CD4-positive, CD25-positive, alpha-beta regulatory T cell (primary cell): ENCODE measurements at regions not wholly inside any gene's neighbourhood (a gene's known extent, or its start where the extent isn't known, plus 50 kb on each side); places are given as distances from the start of the nearest gene placed in this dataset.

Experiments used
- ATAC-seq, 2 donors: fragments of 150-1000 bp; cut with Tn5 transposase; one replicate each; pipeline ENCODE4 v1.10.0; 2021; ENCODE audit warnings: low read depth in 2 of 2, moderate number of reproducible peaks in 2 of 2, moderate library complexity in 1 of 2
- DNase-seq, 3 donors: peaks; one replicate each; pipeline versions ENCODE4 v3.0.0 to v3.0.0-alpha.2; 2012 to 2022; ENCODE audit warnings: mixed read lengths in 1 of 3
- H3K27ac ChIP-seq: one replicate; pipeline ENCODE4 v1.7.0; 2013; ENCODE audit warnings: mild to moderate bottlenecking, low read length; ENCODE audit not compliant: insufficient read depth, poor library complexity, severe bottlenecking
- H3K27me3 ChIP-seq: one replicate; pipeline ENCODE4 v1.7.0; 2013; ENCODE audit warnings: low read length; ENCODE audit not compliant: control insufficient read depth, insufficient read depth
- H3K36me3 ChIP-seq: one replicate; pipeline ENCODE4 v1.7.0; 2013; ENCODE audit warnings: mild to moderate bottlenecking, low read length, moderate library complexity; ENCODE audit not compliant: control insufficient read depth, insufficient read depth
- H3K4me1 ChIP-seq: 2 replicates; pipeline ENCODE4 v1.7.0; 2013; ENCODE audit warnings: mild to moderate bottlenecking, low read length; ENCODE audit not compliant: insufficient read depth, control insufficient read depth, poor library complexity, severe bottlenecking
- H3K4me3 ChIP-seq: one replicate; pipeline ENCODE4 v1.7.0; 2013; ENCODE audit warnings: low read depth, mild to moderate bottlenecking, low read length, moderate library complexity
- H3K9me3 ChIP-seq, 2 experiments: 1 replicate in 1 of 2; 2 replicates in 1 of 2; pipeline ENCODE4 v1.7.0; 2013; ENCODE audit warnings: low read length in 2 of 2, mild to moderate bottlenecking in 1 of 2, moderate library complexity in 1 of 2; ENCODE audit not compliant: control insufficient read depth in 2 of 2
- H3K27ac Mint-ChIP-seq, 3 donors: one replicate each; pipeline ENCODE4 v1.8.0; 2020 to 2022; ENCODE audit warnings: mild to moderate bottlenecking in 3 of 3, mixed read lengths in 3 of 3, moderate library complexity in 2 of 3
- H3K27me3 Mint-ChIP-seq: one replicate; pipeline ENCODE4 v1.8.0; 2022; ENCODE audit warnings: mild to moderate bottlenecking, mixed read lengths
- H3K36me3 Mint-ChIP-seq: one replicate; pipeline ENCODE4 v1.8.0; 2020; ENCODE audit warnings: mixed read lengths
- H3K4me1 Mint-ChIP-seq, 4 donors: one replicate each; pipeline ENCODE4 v1.8.0; 2020 to 2022; ENCODE audit warnings: mixed read lengths in 4 of 4, mild to moderate bottlenecking in 1 of 4
- H3K4me3 Mint-ChIP-seq, 4 donors: one replicate each; pipeline ENCODE4 v1.8.0; 2020 to 2022; ENCODE audit warnings: mild to moderate bottlenecking in 4 of 4, mixed read lengths in 4 of 4, moderate library complexity in 3 of 4
- H3K9me3 Mint-ChIP-seq, 7 donors: one replicate each; pipeline ENCODE4 v1.8.0; 2020 to 2022; ENCODE audit warnings: mixed read lengths in 7 of 7, mild to moderate bottlenecking in 3 of 7, moderate library complexity in 2 of 7

DNA sequence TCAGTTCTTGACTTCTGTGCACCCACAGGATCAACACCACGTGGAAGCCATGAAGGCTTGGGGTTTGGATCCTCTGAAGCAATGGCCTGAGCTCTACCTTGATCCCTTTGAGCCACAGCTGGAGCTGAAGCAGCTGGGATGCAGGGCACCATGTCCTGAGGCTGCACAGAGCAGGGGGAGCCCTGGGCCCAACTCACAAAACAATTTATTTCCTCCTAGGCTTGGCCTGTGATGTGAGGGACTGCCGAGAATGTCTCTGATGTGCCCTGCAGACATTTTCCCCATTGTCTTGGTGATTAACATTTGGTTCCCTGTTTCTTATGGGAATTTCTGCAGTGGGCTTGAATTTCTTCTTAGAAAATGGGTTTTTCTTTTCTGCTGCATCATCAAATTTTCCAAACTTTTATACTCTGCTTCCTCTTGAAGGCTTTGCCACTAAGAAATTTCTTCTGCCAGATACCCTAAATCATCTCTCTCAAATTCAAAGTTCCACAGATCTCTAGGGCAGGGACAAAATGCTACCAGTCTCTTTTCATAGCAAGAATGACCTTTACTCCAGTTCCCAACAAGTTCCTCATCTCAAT, 288.2 kb downstream of the CCDC59 start:
- ATAC-seq (no peak), DNase-seq (no peak)
- Histone ChIP-seq H3K36me3 (no peaks in the 10 kb centered on the region), H3K4me1 (no peaks in the 10 kb centered on the region), H3K27me3 (no peaks in the 10 kb centered on the region), H3K4me3 (no peak overlapping the region), H3K27ac (no peak overlapping the region), H3K9me3 (no peaks in the 10 kb centered on the region)
- no peaks in the 10 kb centered on the region for H3K27me3 Mint-ChIP-seq
- peaks cover 2 to 36% (median 7%) of the 10 kb centered on the region in 7 donors for H3K9me3 Mint-ChIP-seq
- H3K36me3 Mint-ChIP-seq: no peaks in the 10 kb centered on the region
- H3K4me1 Mint-ChIP-seq: no peaks in the 10 kb centered on the region
- peak overlapping the region in 1 of 3 donors; percentile 62 for H3K27ac Mint-ChIP-seq
- no peak overlapping the region for H3K4me3 Mint-ChIP-seq

DNA sequence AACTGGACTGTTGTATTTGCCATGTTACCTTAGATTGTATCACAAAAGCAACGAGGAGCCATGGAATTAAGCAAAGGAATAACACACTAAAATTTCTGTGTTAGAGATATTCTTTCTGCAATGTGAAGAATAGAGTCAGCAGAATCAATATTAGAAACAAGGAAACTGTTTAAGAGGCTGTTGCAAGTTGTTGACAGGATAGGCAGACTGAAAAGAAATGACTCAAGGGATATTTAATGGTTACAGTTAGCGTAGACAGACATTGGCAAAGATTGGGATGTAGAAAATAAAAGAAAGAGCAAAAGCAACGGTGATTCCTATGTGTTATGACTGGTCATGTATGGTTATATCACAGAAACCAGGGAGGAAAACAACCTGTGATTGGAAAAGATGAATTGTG, 299.0 kb upstream of the PPFIA2 start:
- no peaks in the 10 kb centered on the region for H3K36me3 ChIP-seq
- DNase-seq: no peak
- Mint-ChIP-seq H3K9me3 (peaks cover 0 to 17% (median 3%) of the 10 kb centered on the region in 7 donors), H3K27me3 (no peaks in the 10 kb centered on the region), H3K4me3 (no peak overlapping the region), H3K36me3 (no peaks in the 10 kb centered on the region), H3K27ac (no peak overlapping the region), H3K4me1 (no peaks in the 10 kb centered on the region)
- H3K27ac ChIP-seq: no peak overlapping the region
- ATAC-seq: no peak
- no peaks in the 10 kb centered on the region for H3K4me1 ChIP-seq
- H3K9me3 ChIP-seq: peaks cover 2 to 4% of the 10 kb centered on the region in 2 experiments
- no peaks in the 10 kb centered on the region for H3K27me3 ChIP-seq
- no peak overlapping the region for H3K4me3 ChIP-seq

DNA sequence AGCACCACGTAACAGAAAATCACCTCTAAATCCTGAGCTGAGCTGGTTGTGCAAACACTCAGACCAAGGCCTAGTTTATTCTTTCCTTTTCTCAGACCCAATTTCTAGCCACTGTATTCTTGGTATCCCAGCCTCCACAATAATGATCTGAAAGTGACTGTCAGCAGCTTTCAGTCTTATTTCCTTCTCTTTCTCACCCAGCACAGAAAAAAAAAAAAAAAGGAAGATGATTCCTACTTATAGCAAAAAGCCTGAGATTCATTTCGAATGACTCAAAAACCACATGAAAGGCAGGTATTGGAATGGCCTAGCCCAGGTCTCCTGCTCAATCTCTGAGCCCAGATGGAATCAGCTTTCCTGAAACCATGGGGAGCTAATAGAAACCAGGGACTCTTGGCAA, 298.6 kb upstream of the PPFIA2 start:
- Mint-ChIP-seq H3K27me3 (no peaks in the 10 kb centered on the region), H3K4me3 (no peak overlapping the region), H3K36me3 (no peaks in the 10 kb centered on the region), H3K4me1 (no peaks in the 10 kb centered on the region), H3K9me3 (peaks cover 0 to 14% (median 3%) of the 10 kb centered on the region in 7 donors), H3K27ac (no peak overlapping the region)
- ATAC-seq (no peak), DNase-seq (no peak)
- Histone ChIP-seq H3K27me3 (no peaks in the 10 kb centered on the region), H3K4me1 (no peaks in the 10 kb centered on the region), H3K27ac (no peak overlapping the region), H3K36me3 (no peaks in the 10 kb centered on the region), H3K9me3 (peaks cover 2 to 4% of the 10 kb centered on the region in 2 experiments), H3K4me3 (no peak overlapping the region)

- no peaks in the 10 kb centered on the region for H3K36me3 ChIP-seq
- DNase-seq (no peak), ATAC-seq (no peak)
- no peaks in the 10 kb centered on the region for H3K4me1 ChIP-seq
- H3K4me3 ChIP-seq: no peak overlapping the region
- Mint-ChIP-seq H3K27ac (no peak overlapping the region), H3K4me3 (no peak overlapping the region), H3K9me3 (peaks cover 0 to 7% (median 3%) of the 10 kb centered on the region in 7 donors), H3K36me3 (no peaks in the 10 kb centered on the region), H3K4me1 (no peaks in the 10 kb centered on the region), H3K27me3 (no peaks in the 10 kb centered on the region)
- no peaks in the 10 kb centered on the region for H3K27me3 ChIP-seq
- H3K9me3 ChIP-seq: peaks cover 0 to 2% of the 10 kb centered on the region in 2 experiments
- H3K27ac ChIP-seq: no peak overlapping the region
These were observed 296.2 kb upstream of the PPFIA2 start for GRCh38 chr12:82055391-82055790.

DNA sequence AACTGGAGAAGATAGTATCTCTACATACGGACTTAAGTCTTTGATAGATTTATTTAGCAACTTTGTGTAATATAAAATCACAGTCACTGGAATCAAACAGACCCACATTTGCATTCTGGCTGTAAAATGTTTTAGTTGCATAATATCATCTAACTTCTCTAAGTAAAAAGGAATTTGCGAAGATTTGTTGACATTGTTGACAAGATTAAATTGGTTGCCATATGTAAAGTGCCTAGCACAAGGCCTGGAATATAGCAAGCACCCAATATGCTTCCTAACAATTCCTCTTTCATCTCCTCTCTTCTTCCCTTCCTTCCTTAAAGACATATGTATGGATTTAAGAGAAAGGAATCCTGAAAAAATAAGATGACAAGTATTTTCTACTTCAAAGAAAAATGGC, 295.4 kb upstream of the PPFIA2 start:
- Histone ChIP-seq H3K27me3 (no peaks in the 10 kb centered on the region), H3K4me1 (no peaks in the 10 kb centered on the region), H3K4me3 (no peak overlapping the region), H3K36me3 (no peaks in the 10 kb centered on the region), H3K9me3 (peaks cover 0 to 2% of the 10 kb centered on the region in 2 experiments), H3K27ac (no peak overlapping the region)
- Mint-ChIP-seq H3K4me3 (no peak overlapping the region), H3K9me3 (peaks cover 0 to 10% (median 6%) of the 10 kb centered on the region in 7 donors), H3K36me3 (no peaks in the 10 kb centered on the region), H3K27ac (no peak overlapping the region), H3K4me1 (no peaks in the 10 kb centered on the region), H3K27me3 (no peaks in the 10 kb centered on the region)
- ATAC-seq (no peak), DNase-seq (no peak)

DNA sequence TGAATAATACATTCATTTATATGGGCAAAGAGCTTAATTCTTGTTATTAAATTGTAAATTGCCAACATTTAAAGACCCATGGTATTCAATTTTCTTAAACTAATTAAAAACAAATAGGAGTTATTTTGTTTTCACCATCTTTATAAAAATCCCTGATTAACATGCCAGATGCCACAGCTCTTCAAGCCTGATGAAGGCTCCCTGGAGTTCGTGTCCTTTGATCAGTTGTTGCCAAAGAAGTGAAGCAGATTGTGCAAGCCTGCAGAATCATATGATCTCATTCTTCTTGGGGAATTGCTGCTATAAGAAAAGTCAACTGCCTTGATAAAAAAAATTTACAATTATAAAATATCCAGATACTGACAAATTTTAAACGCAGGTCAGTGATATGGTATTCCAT, 288.3 kb upstream of the PPFIA2 start:
- peaks cover 0 to 12% (median 5%) of the 10 kb centered on the region in 7 donors for H3K9me3 Mint-ChIP-seq
- H3K36me3 ChIP-seq: no peaks in the 10 kb centered on the region
- ATAC-seq: no peak
- H3K4me3 Mint-ChIP-seq: no peak overlapping the region
- H3K27me3 Mint-ChIP-seq: no peaks in the 10 kb centered on the region
- H3K36me3 Mint-ChIP-seq: no peaks in the 10 kb centered on the region
- no peak for DNase-seq
- no peaks in the 10 kb centered on the region for H3K9me3 ChIP-seq
- no peak overlapping the region for H3K27ac ChIP-seq
- no peaks in the 10 kb centered on the region for H3K4me1 ChIP-seq
- no peaks in the 10 kb centered on the region for H3K27me3 ChIP-seq
- H3K4me3 ChIP-seq: no peak overlapping the region
- H3K27ac Mint-ChIP-seq: no peak overlapping the region
- H3K4me1 Mint-ChIP-seq: no peaks in the 10 kb centered on the region

DNA sequence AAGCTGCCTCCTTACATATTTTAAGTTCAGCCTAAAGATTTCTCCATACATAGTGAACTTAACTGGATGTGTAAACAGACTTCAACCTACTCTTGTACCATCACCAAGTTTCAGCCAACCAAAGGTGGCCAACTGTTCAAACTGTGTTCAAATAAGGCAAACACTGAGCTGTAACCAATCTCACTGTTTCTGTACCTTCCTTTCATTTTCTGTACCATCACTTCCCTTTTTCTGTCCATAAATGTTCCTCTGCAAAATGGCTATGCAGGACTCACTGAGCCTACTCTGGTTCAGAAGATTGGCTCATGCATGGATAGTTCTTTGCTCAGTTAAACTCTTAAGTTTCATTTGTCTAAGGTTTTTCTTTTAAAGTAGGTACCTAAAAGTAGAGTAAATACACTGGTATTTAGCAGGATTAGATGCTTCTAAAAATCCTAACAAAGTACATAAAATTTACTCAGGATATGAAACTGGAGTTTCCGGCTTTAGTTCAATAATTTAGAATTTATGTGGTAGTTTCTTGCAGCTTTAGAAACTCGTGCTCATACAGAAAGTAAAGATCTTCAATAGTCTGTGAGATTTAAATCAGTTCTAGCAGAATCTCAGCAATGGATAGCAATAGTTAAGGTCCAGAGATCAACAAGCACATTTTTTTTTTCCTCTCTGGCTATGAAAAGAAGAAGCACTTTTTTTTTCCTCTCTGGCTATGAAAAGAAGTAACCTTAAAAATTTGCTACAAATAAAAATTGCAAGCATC, 282.0 kb upstream of the PPFIA2 start:
- Mint-ChIP-seq H3K9me3 (peaks cover 0 to 10% (median 4%) of the 10 kb centered on the region in 7 donors), H3K27me3 (no peaks in the 10 kb centered on the region), H3K27ac (no peak overlapping the region), H3K4me3 (no peak overlapping the region), H3K36me3 (no peaks in the 10 kb centered on the region), H3K4me1 (no peaks in the 10 kb centered on the region)
- H3K27me3 ChIP-seq: no peaks in the 10 kb centered on the region
- H3K27ac ChIP-seq: no peak overlapping the region
- ATAC-seq: no peak
- no peak overlapping the region for H3K4me3 ChIP-seq
- DNase-seq: no peak
- peaks cover 1% of the 10 kb centered on the region in 2 experiments for H3K9me3 ChIP-seq
- no peaks in the 10 kb centered on the region for H3K36me3 ChIP-seq
- no peaks in the 10 kb centered on the region for H3K4me1 ChIP-seq

- no peak for ATAC-seq
- DNase-seq: no peak
- H3K36me3 ChIP-seq: no peaks in the 10 kb centered on the region
- H3K27me3 ChIP-seq: no peaks in the 10 kb centered on the region
- H3K27ac ChIP-seq: no peak overlapping the region
- H3K4me3 ChIP-seq: no peak overlapping the region
- H3K4me1 ChIP-seq: no peaks in the 10 kb centered on the region
- H3K9me3 Mint-ChIP-seq: peaks cover 0 to 30% (median 5%) of the 10 kb centered on the region in 7 donors
- H3K27ac Mint-ChIP-seq: no peak overlapping the region
- no peaks in the 10 kb centered on the region for H3K27me3 Mint-ChIP-seq
- no peaks in the 10 kb centered on the region for H3K4me1 Mint-ChIP-seq
- H3K36me3 Mint-ChIP-seq: no peaks in the 10 kb centered on the region
- peaks cover 5 to 7% of the 10 kb centered on the region in 2 experiments for H3K9me3 ChIP-seq
- H3K4me3 Mint-ChIP-seq: no peak overlapping the region
These were observed 275.6 kb upstream of the PPFIA2 start for GRCh38 chr12:82034769-82035168.
